Stimulated activated CD4-positive, alpha-beta T cell treated with anti-CD3 and anti-CD28 coated beads, Interleukin-4, amount 100 ng/mL, for 24 hours (primary cell): ENCODE measurements at regions not wholly inside any gene's neighbourhood (a gene's known extent, or its start where the extent isn't known, plus 50 kb on each side); places are given as distances from the start of the nearest gene placed in this dataset.

Experiments
- DNase-seq: peaks from one replicate; pipeline ENCODE4 v3.0.0-alpha.2; 2020

DNA sequence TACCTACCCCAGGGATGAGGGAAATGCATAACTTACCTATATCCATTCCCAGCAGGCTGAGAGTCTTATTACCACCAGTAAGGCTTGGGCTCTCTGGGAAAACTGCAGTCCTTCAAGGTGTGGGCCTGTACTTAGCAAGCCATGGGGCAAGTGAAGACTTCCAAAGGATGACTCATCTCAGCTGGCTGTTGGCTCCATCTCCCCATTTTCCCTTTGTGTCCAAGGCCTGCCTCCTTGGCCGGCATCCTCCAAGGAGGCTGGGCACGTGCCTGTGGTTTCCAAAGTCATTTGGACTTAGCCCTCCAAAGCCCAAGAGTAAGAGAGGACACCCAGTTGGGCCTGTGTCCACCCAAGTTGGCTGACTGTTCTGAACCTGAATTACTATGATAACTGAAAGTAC, 89.8 kb downstream of the TMEM100 start:
- DNase-seq: no peak

- DNase-seq: no peak
Observed at GRCh38 chr17:55632236-55632635, 90.4 kb downstream of the TMEM100 start.

- DNase-seq: no peak
Observed at GRCh38 chr17:55629995-55630394, 92.7 kb downstream of the TMEM100 start.

DNA sequence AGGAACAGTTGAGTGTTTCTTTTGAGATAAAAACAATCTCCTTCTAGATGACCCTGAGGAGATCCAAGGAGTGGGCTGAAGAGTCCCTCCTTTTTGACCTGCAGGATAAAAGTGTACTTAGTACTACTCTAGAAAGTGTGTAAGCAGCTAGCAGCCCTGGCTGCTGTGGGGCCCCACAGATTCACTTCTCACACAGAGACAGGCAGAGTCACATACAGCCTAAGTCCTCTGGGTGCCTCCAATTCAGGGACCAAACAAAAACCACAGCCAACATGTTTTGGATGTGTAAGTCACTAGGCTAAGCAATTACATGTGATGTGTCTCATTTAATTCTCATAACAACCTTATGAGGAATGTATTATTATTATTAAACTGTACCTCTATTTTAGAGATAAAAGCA, 97.1 kb downstream of the TMEM100 start:
- DNase-seq: no peak

DNA sequence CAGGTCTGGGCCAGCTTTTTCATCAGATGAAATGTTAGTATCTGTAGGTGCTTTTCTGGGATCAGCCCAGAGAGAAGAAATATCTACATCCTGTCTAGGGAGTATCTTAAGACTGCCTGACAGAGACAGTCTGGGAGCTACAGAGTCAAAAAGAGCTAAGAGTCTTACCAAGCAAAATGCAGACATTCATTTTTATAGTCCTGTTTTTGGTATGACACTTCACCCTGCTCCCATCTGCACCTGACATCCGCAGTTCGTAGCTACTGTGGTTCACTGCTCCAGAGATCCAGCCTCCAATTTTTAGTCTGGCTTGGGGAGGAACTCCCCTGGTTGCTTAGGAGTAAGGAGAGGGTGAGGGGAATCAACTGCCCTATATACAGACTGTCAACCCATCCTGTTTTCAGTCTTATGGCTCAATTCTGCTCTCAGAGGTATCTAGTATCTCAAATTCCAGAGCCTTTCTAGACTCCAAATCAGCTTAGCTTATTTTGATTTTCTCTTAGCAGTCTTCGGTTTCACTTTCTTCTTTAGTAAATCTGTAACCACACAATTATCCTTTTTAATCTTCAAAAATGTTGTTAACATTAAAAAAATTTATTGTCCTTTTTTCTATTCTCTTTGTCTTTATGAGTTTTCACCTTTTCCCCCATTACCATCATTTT, 97.8 kb downstream of the TMEM100 start:
- no peak for DNase-seq

DNA sequence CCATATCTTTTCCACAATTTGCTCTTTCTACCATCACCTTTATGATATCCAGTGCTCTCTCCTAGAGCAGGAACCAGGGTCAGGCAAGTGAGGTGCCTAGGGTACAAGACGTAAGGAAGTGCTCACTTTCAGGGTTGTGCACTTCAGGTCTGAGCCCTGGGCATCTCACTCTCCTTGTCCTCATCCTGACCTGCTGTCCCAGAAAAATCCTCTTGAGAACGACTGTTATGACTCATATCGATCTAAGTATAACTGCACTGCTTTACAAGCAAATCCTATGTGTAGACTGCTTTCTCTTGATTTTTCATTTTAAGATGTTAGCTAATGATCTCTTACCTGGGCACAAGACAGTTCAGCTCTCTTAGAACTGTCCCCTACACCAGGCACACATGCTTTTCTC, 100.1 kb downstream of the TMEM100 start:
- no peak for DNase-seq

GRCh38 chr17:55620945-55621344, 101.7 kb downstream of the TMEM100 start:
- no peak for DNase-seq

DNA sequence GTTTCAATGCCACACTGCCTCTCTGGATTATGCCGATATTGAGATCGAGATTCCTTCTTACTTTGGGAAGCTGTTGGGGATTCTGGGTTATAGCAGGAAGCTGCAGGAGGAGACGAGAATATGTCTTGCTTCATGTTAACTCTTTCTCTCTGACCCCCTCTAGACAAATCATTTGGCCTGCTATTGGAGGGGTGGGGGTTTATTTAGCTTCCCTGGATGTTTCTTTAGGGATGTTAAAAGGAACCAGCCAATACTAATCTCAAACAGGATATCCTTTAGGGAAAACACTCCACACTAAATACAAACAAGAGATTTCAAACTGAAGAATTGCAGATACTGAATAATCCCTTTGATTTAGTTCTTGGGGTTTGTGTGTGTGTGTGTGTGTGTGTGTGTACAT, 102.6 kb downstream of the TMEM100 start:
- no peak for DNase-seq

DNA sequence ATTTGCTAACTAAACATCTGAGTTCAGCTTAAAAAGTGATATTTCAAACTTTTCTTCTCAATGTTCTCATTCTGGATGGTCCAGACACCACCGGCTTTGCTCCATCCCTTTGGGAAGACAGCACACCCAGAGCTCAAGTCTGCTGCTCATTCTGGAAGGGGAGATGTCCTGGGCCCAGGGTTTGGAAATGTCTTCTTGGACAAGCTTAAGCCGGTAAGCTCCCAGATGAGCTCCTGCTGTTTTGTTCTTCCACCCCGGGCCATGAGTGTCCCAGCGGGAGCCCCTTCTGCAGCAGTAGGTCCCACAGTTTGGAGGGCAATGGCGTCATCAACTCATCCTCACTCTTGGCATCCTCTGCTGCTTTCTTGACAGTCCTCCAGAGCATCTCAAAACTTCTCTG, 105.2 kb downstream of the TMEM100 start:
- no peak for DNase-seq

DNA sequence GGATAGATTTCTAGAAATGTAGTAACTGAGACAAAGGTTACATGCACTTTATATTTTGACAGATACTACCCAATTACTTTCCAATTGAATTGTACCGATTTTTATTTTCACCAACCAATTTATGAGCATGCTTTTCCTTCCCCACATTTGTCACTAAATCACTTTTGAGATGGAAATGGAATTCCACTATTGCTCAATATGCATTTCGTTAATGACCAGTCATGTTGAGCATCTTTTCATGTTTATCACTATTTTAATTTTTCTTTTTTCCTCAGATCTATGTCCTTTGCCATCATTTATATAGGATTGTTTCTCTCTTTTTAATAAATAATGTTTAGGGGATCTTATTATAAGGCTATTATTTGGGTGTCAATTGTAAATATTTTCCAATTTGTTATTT, 102.8 kb upstream of the SMIM36 start:
- no peak for DNase-seq

GRCh38 chr17:55612691-55613141, 101.5 kb upstream of the SMIM36 start:
- DNase-seq: no peak

GRCh38 chr17:55607731-55608341, 96.6 kb upstream of the SMIM36 start:
- no peak for DNase-seq

- DNase-seq: no peak
Observed at GRCh38 chr17:55606488-55606815, 95.2 kb upstream of the SMIM36 start.

GRCh38 chr17:55605705-55606487, 94.6 kb upstream of the SMIM36 start:
- DNase-seq: no peak

DNA sequence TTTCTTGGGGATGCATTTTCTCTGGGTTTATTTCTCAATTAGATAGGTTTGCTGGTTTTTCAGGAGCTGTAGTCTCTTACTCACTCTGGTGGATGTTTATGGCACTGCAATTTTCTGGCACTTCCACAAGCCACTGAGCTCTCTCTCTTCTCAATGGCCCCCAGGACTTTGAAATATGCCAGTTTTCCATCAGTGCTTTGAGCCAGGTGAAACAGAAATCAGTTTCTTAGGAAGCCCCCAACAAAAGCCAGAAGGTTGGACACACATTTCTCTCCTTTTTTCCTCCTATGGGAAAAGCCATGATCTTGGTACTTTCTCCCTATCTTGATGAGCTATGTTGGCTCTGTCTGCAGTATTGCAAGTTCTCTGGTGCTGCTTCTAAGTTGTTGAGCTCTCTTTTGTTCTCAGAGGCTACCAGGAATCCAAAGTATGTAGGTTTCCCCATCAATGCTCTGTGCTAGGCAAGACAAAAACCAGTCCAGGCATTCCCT, 90.7 kb upstream of the SMIM36 start:
- DNase-seq: peak; percentile 25

- no peak for DNase-seq
Observed at GRCh38 chr17:55598495-55598894, 87.2 kb upstream of the SMIM36 start.

- DNase-seq: no peak
Observed at GRCh38 chr17:55588446-55589242, 77.4 kb upstream of the SMIM36 start.

DNA sequence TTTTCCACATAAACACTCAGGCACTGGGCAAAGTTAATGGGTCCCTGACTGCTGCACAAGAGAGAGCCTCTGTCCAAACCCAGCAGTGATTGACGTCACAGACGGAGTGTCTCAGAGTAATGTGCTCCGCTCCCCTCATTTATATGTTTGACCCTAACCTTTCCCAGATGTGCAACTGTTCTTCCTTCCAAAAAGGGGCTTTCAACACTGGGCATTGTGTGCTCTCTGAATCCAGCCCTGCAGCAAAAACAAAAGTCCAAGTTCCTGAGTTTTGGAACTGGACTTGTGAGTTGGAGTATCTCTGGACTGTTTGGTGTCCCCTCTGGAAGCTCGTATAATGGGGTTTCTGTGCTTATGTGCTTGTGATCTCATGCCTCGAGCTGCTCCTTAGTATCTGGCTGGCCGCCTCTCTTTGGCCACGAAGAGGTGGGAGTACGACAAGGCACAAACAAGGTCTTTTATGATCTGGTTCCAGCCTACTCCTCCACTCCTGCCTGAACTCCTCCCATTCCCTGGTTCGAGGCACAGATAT, 76.4 kb upstream of the SMIM36 start:
- DNase-seq: no peak

DNA sequence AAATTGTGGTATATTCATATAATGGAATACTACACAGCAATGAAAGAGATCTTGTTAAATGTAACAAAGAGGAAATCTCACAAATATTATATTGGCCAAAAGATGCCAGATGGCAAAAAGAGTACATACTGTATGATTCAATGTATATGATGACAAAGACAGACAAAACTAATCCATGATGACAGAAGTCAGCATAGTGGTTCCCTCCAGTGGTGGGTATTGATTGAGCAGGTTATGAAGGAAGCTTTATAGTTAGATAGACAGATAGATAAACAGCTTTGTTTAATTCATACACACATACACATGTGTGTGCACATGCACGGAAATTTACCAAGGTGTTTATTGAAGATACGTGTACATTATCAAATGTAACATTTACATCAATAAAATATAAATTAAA, 74.4 kb upstream of the SMIM36 start:
- no peak for DNase-seq

DNA sequence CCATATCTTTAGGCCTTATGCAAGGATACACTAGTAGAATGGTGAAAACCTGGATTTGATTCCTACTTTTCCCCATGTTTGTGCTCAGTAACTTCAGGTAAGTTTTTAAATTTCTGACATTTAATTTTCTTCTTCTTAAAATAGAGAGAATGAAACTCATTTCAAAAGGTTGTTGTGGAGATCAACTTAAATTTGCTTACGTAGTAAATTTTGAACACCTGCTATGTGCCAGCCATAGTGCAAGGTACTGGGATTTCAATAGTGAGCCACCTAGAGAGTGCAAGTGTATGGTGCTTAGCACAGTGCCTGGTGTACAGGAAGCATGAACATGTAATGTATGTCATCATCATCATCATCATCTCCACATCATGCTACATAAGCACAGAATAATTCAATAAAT, 73.6 kb upstream of the SMIM36 start:
- DNase-seq: no peak

GRCh38 chr17:55584055-55584685, 72.9 kb upstream of the SMIM36 start:
- DNase-seq: no peak

GRCh38 chr17:55582897-55583296, 71.6 kb upstream of the SMIM36 start:
- DNase-seq: no peak
